ENCODE measurements at regions not wholly inside any gene's neighbourhood (a gene's known extent, or its start where the extent isn't known, plus 50 kb on each side); places are given as distances from the start of the nearest gene placed in this dataset.

GRCh38 chr10:43702213-43702935, 53.7 kb upstream of the ZNF32 start:
- DNase-seq: no peak

- DNase-seq: no peak
Measured at GRCh38 chr10:43701295-43701694, 52.6 kb upstream of the ZNF32 start.

- no peak for DNase-seq
Measured at GRCh38 chr10:43700306-43700705, 51.6 kb upstream of the ZNF32 start.

GRCh38 chr10:43699516-43699915, 50.8 kb upstream of the ZNF32 start:
- no peak for DNase-seq
